HG03565 (cell line): ENCODE measurements at regions not wholly inside any gene's neighbourhood (a gene's known extent, or its start where the extent isn't known, plus 50 kb on each side); places are given as distances from the start of the nearest gene placed in this dataset.

Source experiments
- ATAC-seq: cut with Tn5 transposase; IDR thresholded peaks from one replicate; pipeline ENCODE4 v1.9.1; 2021; ENCODE audit warnings: mild to moderate bottlenecking, moderate library complexity; ENCODE audit not compliant: unreplicated experiment

- ATAC-seq = no peak
Measured at GRCh38 chr5:11981986-11982385, 77.7 kb upstream of the CTNND2 start.

DNA sequence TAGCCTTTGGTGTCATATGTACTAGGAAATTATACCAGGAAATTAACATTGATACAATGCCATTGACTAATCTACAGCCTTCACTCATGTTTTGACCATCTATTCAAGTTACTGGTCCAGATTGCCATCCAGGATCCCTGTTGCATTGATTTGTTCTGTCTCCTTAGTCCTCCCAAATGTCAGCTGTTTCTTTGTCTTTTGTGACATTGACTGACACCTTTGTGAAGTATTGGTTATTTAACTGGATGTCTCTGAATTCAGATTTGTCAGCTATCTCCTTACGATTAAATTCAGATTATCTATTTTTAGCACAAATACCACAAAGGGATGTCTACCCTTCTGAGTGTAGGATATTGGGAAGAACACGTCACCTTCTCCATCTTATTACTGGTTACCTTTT lies 73.7 kb upstream of the CTNND2 start:
- ATAC-seq = no peak

GRCh38 chr5:11973469-11973868 lies 69.2 kb upstream of the CTNND2 start:
- ATAC-seq = no peak

DNA sequence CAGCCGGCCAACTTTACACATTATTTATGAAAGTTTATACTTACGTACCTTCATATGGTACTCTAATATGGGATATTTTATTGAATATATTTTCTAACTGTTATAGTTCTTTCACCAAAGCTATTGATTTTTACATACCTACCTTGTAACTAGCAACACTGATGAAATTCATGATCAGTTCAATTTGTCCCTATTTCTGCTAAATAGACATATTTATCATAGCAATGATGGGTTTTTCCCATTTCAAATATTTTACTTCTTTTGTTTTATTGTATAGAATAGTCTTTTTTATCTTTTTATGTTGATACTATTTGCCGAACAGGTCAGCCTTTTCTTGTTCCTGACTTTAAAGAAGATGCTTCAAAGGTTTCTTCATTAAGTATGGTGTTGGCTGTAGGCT lies 59.0 kb upstream of the CTNND2 start:
- no peak for ATAC-seq

- ATAC-seq = no peak
Measured at GRCh38 chr5:11962122-11962521, 57.9 kb upstream of the CTNND2 start.

GRCh38 chr5:11958321-11958720 lies 54.1 kb upstream of the CTNND2 start:
- ATAC-seq = no peak

- no peak for ATAC-seq
Measured at GRCh38 chr5:11955331-11955730, 51.1 kb upstream of the CTNND2 start.
